ENCODE measurements at regions not wholly inside any gene's neighbourhood (a gene's known extent, or its start where the extent isn't known, plus 50 kb on each side); places are given as distances from the start of the nearest gene placed in this dataset.
"Not testable (repeated sequence)": the region's sequence is repeated elsewhere in the genome, so short reads cannot be mapped to it uniquely, and the experiment has no call there.

GRCh38 chr2:111436411-111436810 lies 315.7 kb downstream of the BCL2L11 start:
- not testable (repeated sequence) for TF ChIP-seq ZNF565 (CRISPR knock-in tag; conservative IDR thresholded peaks at IDR 0.05; ENCODE audit: low read depth); ZFP3 (CRISPR knock-in tag; IDR thresholded peaks at IDR 0.05); ZFP30 (CRISPR knock-in tag; IDR thresholded peaks at IDR 0.05); ESRRG (CRISPR knock-in tag; IDR thresholded peaks at IDR 0.05); PATZ1 (CRISPR knock-in tag; IDR thresholded peaks at IDR 0.05; ENCODE audit: borderline replicate concordance); ZNF8 (CRISPR knock-in tag; IDR thresholded peaks at IDR 0.05); ZNF70 (CRISPR knock-in tag; IDR thresholded peaks at IDR 0.05); TOX (CRISPR knock-in tag; IDR thresholded peaks at IDR 0.05; ENCODE audit: borderline replicate concordance); CREB5 (CRISPR knock-in tag; IDR thresholded peaks at IDR 0.05; ENCODE audit: low read depth); TSHZ2 (CRISPR knock-in tag; IDR thresholded peaks at IDR 0.05); CSDC2 (CRISPR knock-in tag; IDR thresholded peaks at IDR 0.05); RARB (CRISPR knock-in tag; IDR thresholded peaks at IDR 0.05)

Data from SK-N-SH treated with all-trans-retinoic acid at 6 μM for 48 hours (cell line).